ENCODE measurements at regions not wholly inside any gene's neighbourhood (a gene's known extent, or its start where the extent isn't known, plus 50 kb on each side); places are given as distances from the start of the nearest gene placed in this dataset.
A peak's percentile ranks its signal among the peaks of the same experiment; 100 is the strongest.

DNA sequence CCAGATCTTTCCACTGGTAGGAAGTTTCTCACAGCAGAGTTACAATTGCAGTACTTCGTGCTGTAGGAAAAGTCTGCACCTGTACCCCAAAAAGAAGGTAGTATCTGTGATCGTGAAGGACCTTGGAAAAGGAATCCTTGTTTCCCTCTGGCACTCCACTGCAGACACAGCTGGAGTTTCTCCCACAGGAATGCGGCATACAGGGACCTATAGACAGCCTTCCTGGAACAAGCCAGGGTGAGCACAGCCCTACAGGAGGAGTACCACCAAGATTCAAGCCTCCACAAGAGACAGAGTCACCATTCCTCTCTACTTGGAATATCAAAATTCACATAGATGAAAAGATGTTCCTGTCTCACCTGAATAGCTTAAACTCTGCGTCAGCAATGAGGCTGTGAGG, 372.4 kb downstream of the CMPK2 start:
- Histone ChIP-seq H3K27ac (ENCODE audit: low read depth, low read length) (no peak overlapping the region), H3K9me3 (ENCODE audit: control insufficient read depth, insufficient read depth, low read length) (no peaks in the 10 kb centered on the region), H3K4me3 (ENCODE audit: low read depth, low read length) (no peak overlapping the region), H3K27me3 (ENCODE audit: control insufficient read depth, insufficient read depth, low read length) (no peaks in the 10 kb centered on the region), H3K4me1 (ENCODE audit: control insufficient read depth, insufficient read depth, low read length) (no peaks in the 10 kb centered on the region), H3K36me3 (ENCODE audit: control insufficient read depth, insufficient read depth, low read length) (no peaks in the 10 kb centered on the region)
- DNase-seq (ENCODE audit: low read depth in 4 of 6, low spot score in 6 of 6): no peak
- 83% methylated on average over 4 of the region's 4 CpGs for WGBS (ENCODE audit: insufficient coverage)

DNA sequence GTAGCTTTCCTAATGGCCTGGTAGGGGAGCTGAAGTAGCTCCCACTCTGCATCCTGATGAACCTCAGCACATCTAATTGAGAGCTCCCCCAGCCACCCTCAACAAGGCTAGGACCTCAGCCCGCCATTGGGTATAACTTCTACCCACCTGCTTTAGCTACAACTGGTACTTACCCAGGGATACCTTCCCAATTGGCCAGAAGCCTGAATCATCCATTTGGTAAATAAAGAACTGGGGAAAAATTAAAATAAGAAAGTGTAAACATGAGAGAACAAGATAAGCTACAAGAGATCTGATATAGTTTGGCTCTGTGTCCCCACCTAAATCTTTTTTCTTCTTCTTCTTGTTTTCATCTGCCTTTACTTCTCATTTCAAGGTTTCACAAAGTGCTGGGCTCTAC, 372.0 kb downstream of the CMPK2 start:
- Histone ChIP-seq H3K4me1 (ENCODE audit: control insufficient read depth, insufficient read depth, low read length) (no peaks in the 10 kb centered on the region), H3K36me3 (ENCODE audit: control insufficient read depth, insufficient read depth, low read length) (no peaks in the 10 kb centered on the region), H3K27me3 (ENCODE audit: control insufficient read depth, insufficient read depth, low read length) (no peaks in the 10 kb centered on the region), H3K27ac (ENCODE audit: low read depth, low read length) (no peak overlapping the region), H3K4me3 (ENCODE audit: low read depth, low read length) (no peak overlapping the region), H3K9me3 (ENCODE audit: control insufficient read depth, insufficient read depth, low read length) (no peaks in the 10 kb centered on the region)
- WGBS (ENCODE audit: insufficient coverage): no CpG with 5 or more reads among the region's 1 CpG
- no peak for DNase-seq (ENCODE audit: low read depth in 4 of 6, low spot score in 6 of 6)

DNA sequence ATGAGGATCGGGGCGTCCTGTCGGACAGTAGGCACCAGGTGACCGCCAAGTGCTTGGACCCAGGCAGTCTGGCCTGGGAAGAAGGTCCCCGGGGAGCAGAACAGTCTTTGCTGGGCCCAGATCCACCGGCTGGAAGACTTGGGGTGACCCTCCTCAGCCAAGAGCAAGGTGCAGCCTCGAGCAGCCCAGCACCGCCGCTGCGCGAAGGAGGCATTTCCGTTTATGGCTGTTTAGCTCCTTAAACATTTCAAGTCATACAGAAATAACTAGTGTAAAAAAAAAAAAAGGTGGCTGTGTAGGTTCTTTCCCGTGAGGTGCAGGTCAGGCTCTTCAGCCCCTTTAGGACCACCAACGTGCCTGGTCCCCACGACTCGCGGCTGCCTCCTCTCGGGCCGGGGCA, 370.2 kb downstream of the CMPK2 start:
- H3K9me3 ChIP-seq (ENCODE audit: control insufficient read depth, insufficient read depth, low read length): no peaks in the 10 kb centered on the region
- no peak for DNase-seq (ENCODE audit: low read depth in 4 of 6, low spot score in 6 of 6)
- H3K36me3 ChIP-seq (ENCODE audit: control insufficient read depth, insufficient read depth, low read length): no peaks in the 10 kb centered on the region
- no peak overlapping the region for H3K27ac ChIP-seq (ENCODE audit: low read depth, low read length)
- no peaks in the 10 kb centered on the region for H3K4me1 ChIP-seq (ENCODE audit: control insufficient read depth, insufficient read depth, low read length)
- WGBS (ENCODE audit: insufficient coverage): 98% methylated on average over 13 of the region's 19 CpGs
- no peaks in the 10 kb centered on the region for H3K27me3 ChIP-seq (ENCODE audit: control insufficient read depth, insufficient read depth, low read length)
- no peak overlapping the region for H3K4me3 ChIP-seq (ENCODE audit: low read depth, low read length)

DNA sequence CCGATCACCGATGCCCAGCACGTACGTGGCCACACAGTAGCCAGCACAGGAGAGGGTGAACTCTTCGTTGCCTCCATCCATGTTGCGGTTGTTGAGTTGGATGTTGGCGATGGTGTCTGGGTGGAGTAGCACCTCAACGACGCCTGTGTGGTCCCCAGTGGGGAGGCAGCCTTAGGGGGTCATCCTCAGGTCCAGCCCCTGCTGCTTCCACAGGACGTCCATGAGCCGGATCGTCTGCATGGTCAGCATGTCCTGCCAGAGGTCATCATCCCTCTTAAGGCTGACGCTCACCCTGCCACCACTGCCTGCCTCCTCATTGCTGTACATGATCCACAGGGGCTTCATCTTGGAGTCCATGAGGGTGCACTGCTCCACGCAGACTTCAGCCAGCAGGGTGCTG, 369.3 kb downstream of the CMPK2 start:
- H3K4me1 ChIP-seq (ENCODE audit: control insufficient read depth, insufficient read depth, low read length): no peaks in the 10 kb centered on the region
- no peaks in the 10 kb centered on the region for H3K36me3 ChIP-seq (ENCODE audit: control insufficient read depth, insufficient read depth, low read length)
- no peak for DNase-seq (ENCODE audit: low read depth in 4 of 6, low spot score in 6 of 6)
- WGBS (ENCODE audit: insufficient coverage): 96% methylated on average over 12 of the region's 14 CpGs
- H3K4me3 ChIP-seq (ENCODE audit: low read depth, low read length): no peak overlapping the region
- H3K9me3 ChIP-seq (ENCODE audit: control insufficient read depth, insufficient read depth, low read length): no peaks in the 10 kb centered on the region
- no peaks in the 10 kb centered on the region for H3K27me3 ChIP-seq (ENCODE audit: control insufficient read depth, insufficient read depth, low read length)
- H3K27ac ChIP-seq (ENCODE audit: low read depth, low read length): no peak overlapping the region

DNA sequence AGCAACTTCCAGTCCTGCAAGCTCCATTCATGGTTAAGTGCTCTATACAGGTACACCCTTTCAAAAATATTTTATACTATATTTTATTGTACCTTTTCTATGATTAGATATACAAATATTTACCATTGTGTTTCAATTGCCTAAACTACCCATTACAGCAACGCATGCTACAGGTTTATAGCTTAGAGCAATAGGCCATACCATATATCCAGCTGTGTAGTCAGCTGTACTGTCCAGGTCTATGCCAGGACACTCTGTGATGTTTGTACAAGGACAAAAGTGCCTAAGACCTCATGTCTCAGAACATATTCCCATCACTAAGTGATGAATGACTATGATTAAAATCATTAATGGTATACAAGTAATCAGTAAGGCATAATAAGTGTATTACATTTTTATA, 368.7 kb downstream of the CMPK2 start:
- DNase-seq (ENCODE audit: low read depth in 4 of 6, low spot score in 6 of 6): no peak
- H3K9me3 ChIP-seq (ENCODE audit: control insufficient read depth, insufficient read depth, low read length): no peaks in the 10 kb centered on the region

DNA sequence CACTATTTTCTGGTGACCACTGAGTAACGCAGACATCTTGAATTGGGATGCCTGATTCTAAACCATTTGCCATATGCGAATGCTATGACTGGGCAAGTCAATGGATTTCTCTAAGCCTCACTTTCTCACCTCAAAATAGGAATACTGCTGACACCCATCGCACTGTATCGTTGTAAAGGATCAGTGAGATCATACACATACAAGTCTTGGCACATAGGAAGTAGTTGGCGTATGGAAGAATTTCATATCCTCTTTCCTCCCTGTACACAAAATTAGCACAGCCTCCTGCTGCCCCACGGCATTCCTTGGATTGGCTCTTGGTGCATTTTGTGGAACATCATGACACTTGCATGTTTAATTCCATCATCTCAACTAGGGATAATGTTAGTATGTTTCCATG, 366.9 kb downstream of the CMPK2 start:
- Histone ChIP-seq H3K27me3 (ENCODE audit: control insufficient read depth, insufficient read depth, low read length) (no peaks in the 10 kb centered on the region), H3K27ac (ENCODE audit: low read depth, low read length) (no peak overlapping the region), H3K4me1 (ENCODE audit: control insufficient read depth, insufficient read depth, low read length) (no peaks in the 10 kb centered on the region), H3K4me3 (ENCODE audit: low read depth, low read length) (no peak overlapping the region), H3K36me3 (ENCODE audit: control insufficient read depth, insufficient read depth, low read length) (no peaks in the 10 kb centered on the region), H3K9me3 (ENCODE audit: control insufficient read depth, insufficient read depth, low read length) (no peaks in the 10 kb centered on the region)
- peak in 1 of 6 donors; percentile 40 for DNase-seq (ENCODE audit: low read depth in 4 of 6, low spot score in 6 of 6)
- 86% methylated on average over 1 of the region's 6 CpGs for WGBS (ENCODE audit: insufficient coverage)

More for the DNA sequence above, 368.7 kb downstream of the CMPK2 start:
- Histone ChIP-seq H3K27me3 (ENCODE audit: control insufficient read depth, insufficient read depth, low read length) (no peaks in the 10 kb centered on the region), H3K36me3 (ENCODE audit: control insufficient read depth, insufficient read depth, low read length) (no peaks in the 10 kb centered on the region), H3K4me1 (ENCODE audit: control insufficient read depth, insufficient read depth, low read length) (no peaks in the 10 kb centered on the region), H3K4me3 (ENCODE audit: low read depth, low read length) (no peak overlapping the region), H3K27ac (ENCODE audit: low read depth, low read length) (no peak overlapping the region)
- WGBS (ENCODE audit: insufficient coverage): no CpG with 5 or more reads among the region's 1 CpG

DNA sequence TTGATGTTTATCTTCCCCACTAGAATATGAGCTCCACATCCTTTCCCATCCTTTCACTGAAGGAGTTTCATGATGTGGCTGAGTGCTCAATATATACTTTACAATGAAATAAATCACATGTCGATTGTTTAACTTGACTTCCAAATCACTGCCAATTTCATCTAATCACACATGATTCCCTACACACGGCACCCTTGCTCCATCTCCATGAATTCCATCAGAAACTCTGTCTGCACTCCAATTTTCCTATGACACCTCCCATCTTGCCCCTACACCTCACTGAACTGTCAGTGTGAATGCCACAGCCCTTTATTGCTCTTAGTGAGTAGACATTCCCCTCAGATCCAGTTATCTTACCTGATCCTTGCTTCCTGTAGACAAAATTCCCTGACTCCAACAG, 366.0 kb downstream of the CMPK2 start:
- Histone ChIP-seq H3K4me3 (ENCODE audit: low read depth, low read length) (no peak overlapping the region), H3K9me3 (ENCODE audit: control insufficient read depth, insufficient read depth, low read length) (no peaks in the 10 kb centered on the region), H3K4me1 (ENCODE audit: control insufficient read depth, insufficient read depth, low read length) (no peaks in the 10 kb centered on the region), H3K27ac (ENCODE audit: low read depth, low read length) (no peak overlapping the region), H3K36me3 (ENCODE audit: control insufficient read depth, insufficient read depth, low read length) (no peaks in the 10 kb centered on the region), H3K27me3 (ENCODE audit: control insufficient read depth, insufficient read depth, low read length) (no peaks in the 10 kb centered on the region)
- WGBS (ENCODE audit: insufficient coverage): 94% methylated on average over 2 of the region's 2 CpGs
- no peak for DNase-seq (ENCODE audit: low read depth in 4 of 6, low spot score in 6 of 6)

DNA sequence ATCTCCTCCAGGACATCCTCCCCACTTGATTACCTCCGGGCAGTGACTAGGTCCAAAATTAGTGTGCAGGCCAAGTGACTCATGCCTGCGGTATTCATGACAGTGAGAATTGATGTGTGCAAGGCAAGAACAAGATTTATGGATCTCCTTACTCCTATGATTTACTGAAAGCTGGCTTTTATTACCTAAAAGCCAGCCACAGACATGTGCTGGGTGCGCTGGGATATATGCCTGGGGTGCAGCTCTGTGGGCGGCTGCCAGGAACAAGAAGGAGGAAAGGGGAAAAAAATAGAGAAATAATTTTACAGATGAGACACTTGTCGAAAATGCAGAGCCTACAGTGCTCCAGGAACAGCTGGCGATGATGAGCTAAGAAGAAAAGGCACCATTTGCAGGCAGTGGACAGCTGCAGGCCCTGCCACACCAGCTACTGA, 359.3 kb downstream of the CMPK2 start:
- 61% methylated on average over 4 of the region's 6 CpGs for WGBS (ENCODE audit: insufficient coverage)
- Histone ChIP-seq H3K4me3 (ENCODE audit: low read depth, low read length) (no peak overlapping the region), H3K4me1 (ENCODE audit: control insufficient read depth, insufficient read depth, low read length) (no peaks in the 10 kb centered on the region), H3K36me3 (ENCODE audit: control insufficient read depth, insufficient read depth, low read length) (no peaks in the 10 kb centered on the region), H3K9me3 (ENCODE audit: control insufficient read depth, insufficient read depth, low read length) (no peaks in the 10 kb centered on the region), H3K27me3 (ENCODE audit: control insufficient read depth, insufficient read depth, low read length) (no peaks in the 10 kb centered on the region), H3K27ac (ENCODE audit: low read depth, low read length) (no peak overlapping the region)
- DNase-seq (ENCODE audit: low read depth in 4 of 6, low spot score in 6 of 6): peak in 1 of 6 donors; percentile 56

DNA sequence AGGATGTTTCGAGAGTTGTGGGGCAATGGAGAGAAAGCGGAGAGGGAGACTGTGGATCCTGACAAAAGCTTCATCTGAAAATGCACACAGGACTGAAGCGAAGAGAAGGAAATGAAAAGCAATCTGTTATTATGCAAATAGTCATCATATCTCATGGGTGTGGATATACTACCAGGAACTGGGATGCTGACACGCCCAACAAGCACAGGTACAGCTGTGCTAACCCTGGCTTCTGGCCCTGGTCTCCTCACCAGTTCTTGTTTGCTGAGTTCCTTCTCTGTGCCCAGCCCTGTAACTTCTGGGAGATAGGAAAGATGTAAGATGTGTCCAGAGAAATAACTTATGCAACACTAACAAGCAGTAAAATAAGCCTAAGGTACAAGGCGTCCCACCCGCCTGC, 358.8 kb downstream of the CMPK2 start:
- H3K27ac ChIP-seq (ENCODE audit: low read depth, low read length): no peak overlapping the region
- H3K9me3 ChIP-seq (ENCODE audit: control insufficient read depth, insufficient read depth, low read length): no peaks in the 10 kb centered on the region
- no peaks in the 10 kb centered on the region for H3K4me1 ChIP-seq (ENCODE audit: control insufficient read depth, insufficient read depth, low read length)
- no peaks in the 10 kb centered on the region for H3K27me3 ChIP-seq (ENCODE audit: control insufficient read depth, insufficient read depth, low read length)
- no peak overlapping the region for H3K4me3 ChIP-seq (ENCODE audit: low read depth, low read length)
- 58% methylated on average over 5 of the region's 6 CpGs for WGBS (ENCODE audit: insufficient coverage)
- no peak for DNase-seq (ENCODE audit: low read depth in 4 of 6, low spot score in 6 of 6)
- H3K36me3 ChIP-seq (ENCODE audit: control insufficient read depth, insufficient read depth, low read length): no peaks in the 10 kb centered on the region

DNA sequence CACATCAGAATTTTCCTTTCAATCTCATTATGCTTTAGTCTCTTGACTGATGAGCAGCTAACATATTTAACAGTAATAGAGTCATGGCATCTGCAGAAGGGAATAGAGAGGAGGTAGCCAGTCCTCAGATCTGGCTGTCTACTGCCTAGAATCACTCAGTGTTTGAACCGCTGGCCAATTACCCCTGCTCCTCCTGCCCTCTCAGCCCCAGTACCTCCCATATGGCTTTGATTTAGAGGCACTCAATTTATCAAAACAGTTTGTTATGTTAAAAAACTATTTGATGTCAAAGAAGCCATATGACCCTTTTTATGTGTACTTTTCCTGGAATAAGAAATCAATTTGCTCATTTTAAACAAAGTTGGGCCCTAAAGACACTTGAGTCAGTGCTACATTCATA, 355.2 kb downstream of the CMPK2 start:
- Histone ChIP-seq H3K4me1 (ENCODE audit: control insufficient read depth, insufficient read depth, low read length) (no peaks in the 10 kb centered on the region), H3K9me3 (ENCODE audit: control insufficient read depth, insufficient read depth, low read length) (no peaks in the 10 kb centered on the region), H3K4me3 (ENCODE audit: low read depth, low read length) (no peak overlapping the region), H3K36me3 (ENCODE audit: control insufficient read depth, insufficient read depth, low read length) (no peaks in the 10 kb centered on the region), H3K27me3 (ENCODE audit: control insufficient read depth, insufficient read depth, low read length) (no peaks in the 10 kb centered on the region), H3K27ac (ENCODE audit: low read depth, low read length) (no peak overlapping the region)
- WGBS (ENCODE audit: insufficient coverage): no CpG with 5 or more reads among the region's 1 CpG
- no peak for DNase-seq (ENCODE audit: low read depth in 4 of 6, low spot score in 6 of 6)

Data from spinal cord (tissue), 9 donors.